Ascending aorta (tissue), 2 donors: ENCODE measurements at regions not wholly inside any gene's neighbourhood (a gene's known extent, or its start where the extent isn't known, plus 50 kb on each side); places are given as distances from the start of the nearest gene placed in this dataset.
A peak's percentile ranks its signal among the peaks of the same experiment; 100 is the strongest.

Experiments used
- DNase-seq, 2 donors: peaks; one replicate each; pipeline ENCODE4 v3.0.0-alpha.2; 2019; ENCODE audit warnings: low spot score in 2 of 2
- H3K27ac ChIP-seq, 2 donors: fragments of 200-600 bp; sonication (generic); one replicate each; pipeline ENCODE4 v1.5.1; 2016 to 2017; ENCODE audit warnings: mild to moderate bottlenecking in 1 of 2
- H3K27me3 ChIP-seq: fragments of 200-600 bp; sonication (generic); one replicate; pipeline ENCODE4 v1.5.1; 2017
- H3K36me3 ChIP-seq, 2 donors: fragments of 200-600 bp; sonication (generic); one replicate each; pipeline ENCODE4 v1.5.1; 2016
- H3K4me1 ChIP-seq, 2 donors: fragments of 200-600 bp; sonication (generic); one replicate each; pipeline ENCODE4 v1.5.1; 2016 to 2017; ENCODE audit warnings: mild to moderate bottlenecking in 1 of 2
- H3K4me3 ChIP-seq, 2 donors: fragments of 200-600 bp; sonication (generic); one replicate each; pipeline ENCODE4 v1.5.1; 2016 to 2017; ENCODE audit warnings: mild to moderate bottlenecking in 1 of 2
- H3K9me3 ChIP-seq, 2 donors: fragments of 200-600 bp; sonication (generic); one replicate each; pipeline ENCODE4 v1.5.1; 2016
- intact Hi-C: fragments of 100-400 bp; cut with DNase I; formaldehyde crosslinking; loops from one replicate; pipeline ENCODE4 v1.15.1; 2023
- TF ChIP-seq, protein P1 (sequence below), 3 experiments: fragments of 200-600 bp in 2 of 3; fragments of 450-650 bp in 1 of 3; sonication (generic) in 2 of 3; IDR thresholded peaks; one replicate each; pipeline ENCODE4 v1.5.1; 2016 to 2019; ENCODE audit warnings: antibody characterized with exemption in 3 of 3, mild to moderate bottlenecking in 1 of 3, moderate library complexity in 1 of 3

DNA sequence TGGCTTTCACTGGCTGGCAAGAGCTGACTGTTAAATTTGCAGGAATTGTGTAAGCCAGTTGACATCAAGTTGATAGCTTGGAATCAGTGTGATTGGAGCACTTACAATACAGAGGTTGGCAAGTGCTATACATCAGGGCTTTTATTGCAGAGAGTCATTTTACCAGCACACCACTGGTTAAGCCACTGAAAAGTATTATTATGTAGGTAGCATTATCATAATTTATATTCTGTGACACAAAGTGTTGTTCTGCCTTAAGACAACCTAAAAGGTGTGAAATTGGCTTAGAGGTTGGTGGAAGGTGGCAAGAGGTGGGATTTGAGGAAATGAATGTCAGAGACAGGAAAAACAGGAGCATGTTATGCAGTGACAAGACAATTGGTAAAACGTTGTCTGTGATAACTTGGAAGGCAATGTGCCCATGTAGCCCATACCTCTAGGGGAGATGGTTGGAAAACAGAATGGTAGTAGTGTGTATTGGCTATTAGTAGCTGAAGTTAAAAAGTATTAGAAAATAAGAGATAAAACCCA is 172.9 kb upstream of the PRICKLE1 start:
- no peak overlapping the region for H3K27ac ChIP-seq
- H3K4me1 ChIP-seq, result peaks cover 0 to 3% of the 10 kb centered on the region in 2 donors
- H3K9me3 ChIP-seq, result no peaks in the 10 kb centered on the region
- intact Hi-C loops, result no loop called here
- no peaks in the 10 kb centered on the region for H3K27me3 ChIP-seq
- H3K36me3 ChIP-seq, result no peaks in the 10 kb centered on the region
- H3K4me3 ChIP-seq, result no peak overlapping the region
- TF ChIP-seq, protein P1, sequence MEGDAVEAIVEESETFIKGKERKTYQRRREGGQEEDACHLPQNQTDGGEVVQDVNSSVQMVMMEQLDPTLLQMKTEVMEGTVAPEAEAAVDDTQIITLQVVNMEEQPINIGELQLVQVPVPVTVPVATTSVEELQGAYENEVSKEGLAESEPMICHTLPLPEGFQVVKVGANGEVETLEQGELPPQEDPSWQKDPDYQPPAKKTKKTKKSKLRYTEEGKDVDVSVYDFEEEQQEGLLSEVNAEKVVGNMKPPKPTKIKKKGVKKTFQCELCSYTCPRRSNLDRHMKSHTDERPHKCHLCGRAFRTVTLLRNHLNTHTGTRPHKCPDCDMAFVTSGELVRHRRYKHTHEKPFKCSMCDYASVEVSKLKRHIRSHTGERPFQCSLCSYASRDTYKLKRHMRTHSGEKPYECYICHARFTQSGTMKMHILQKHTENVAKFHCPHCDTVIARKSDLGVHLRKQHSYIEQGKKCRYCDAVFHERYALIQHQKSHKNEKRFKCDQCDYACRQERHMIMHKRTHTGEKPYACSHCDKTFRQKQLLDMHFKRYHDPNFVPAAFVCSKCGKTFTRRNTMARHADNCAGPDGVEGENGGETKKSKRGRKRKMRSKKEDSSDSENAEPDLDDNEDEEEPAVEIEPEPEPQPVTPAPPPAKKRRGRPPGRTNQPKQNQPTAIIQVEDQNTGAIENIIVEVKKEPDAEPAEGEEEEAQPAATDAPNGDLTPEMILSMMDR (IDR thresholded peaks at IDR 0.05), result no peak
- DNase-seq, result no peak

DNA sequence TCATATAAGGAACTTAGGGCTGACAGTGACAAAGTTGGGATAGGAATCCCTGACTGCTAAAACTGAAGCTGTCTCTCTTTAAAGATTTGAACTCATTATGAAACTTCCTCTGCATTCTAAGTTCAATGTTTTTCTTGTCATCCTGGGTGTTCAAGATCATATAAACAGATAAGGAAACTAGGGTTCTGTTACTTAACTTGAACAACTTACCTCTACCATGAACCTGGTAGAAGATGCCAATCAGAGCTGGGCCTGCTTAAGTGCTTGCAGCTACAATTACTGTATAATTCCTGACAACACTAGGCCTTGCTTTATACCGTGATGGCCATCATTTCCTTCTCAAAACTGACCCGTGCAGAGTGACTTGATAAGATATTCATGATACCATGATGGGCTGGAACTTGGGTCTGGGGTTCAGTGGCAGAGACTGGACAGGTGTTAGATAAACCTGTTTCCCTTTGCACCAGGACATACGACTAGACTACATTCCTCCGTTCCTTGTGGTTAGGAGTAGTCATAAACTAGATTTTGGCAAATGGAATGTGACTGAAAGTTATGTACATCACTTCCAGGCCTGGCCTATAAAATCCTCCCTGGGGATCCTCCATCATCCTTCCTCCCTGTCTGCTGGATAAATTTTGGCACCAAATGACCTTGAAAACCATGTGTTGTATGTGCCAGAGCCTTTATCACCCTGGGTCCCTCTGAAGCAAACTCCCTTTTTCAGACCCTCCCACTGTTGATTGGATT is 172.2 kb upstream of the PRICKLE1 start:
- Histone ChIP-seq H3K27ac (no peak overlapping the region), H3K9me3 (no peaks in the 10 kb centered on the region), H3K27me3 (no peaks in the 10 kb centered on the region), H3K36me3 (no peaks in the 10 kb centered on the region), H3K4me1 (peaks cover 0 to 3% of the 10 kb centered on the region in 2 donors), H3K4me3 (no peak overlapping the region)
- TF ChIP-seq, protein P1 (IDR thresholded peaks at IDR 0.05), result no peak
- intact Hi-C loops, result no loop called here
- no peak for DNase-seq

DNA sequence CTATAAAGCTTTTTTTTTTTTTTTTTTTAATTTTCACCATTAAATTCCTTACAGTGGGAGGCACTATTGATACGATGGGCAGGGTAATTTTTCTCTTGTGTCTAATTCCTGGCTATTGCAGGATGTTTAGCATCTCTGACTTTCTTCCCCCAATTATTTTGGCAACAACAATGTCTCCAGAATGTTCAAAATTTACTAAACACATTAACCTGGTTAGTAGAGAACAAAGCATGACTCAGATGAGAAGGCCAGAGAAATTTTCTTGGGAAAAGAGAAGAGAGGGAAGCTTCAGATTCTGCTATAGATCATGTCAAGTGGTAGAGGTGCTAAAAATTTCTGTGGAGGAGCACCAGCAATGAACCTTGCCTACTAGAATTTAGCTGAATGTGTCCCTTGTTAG is 171.5 kb upstream of the PRICKLE1 start:
- intact Hi-C loops, result no loop called here
- no peak overlapping the region for H3K27ac ChIP-seq
- TF ChIP-seq, protein P1 (IDR thresholded peaks at IDR 0.05), result no peak
- H3K36me3 ChIP-seq, result no peaks in the 10 kb centered on the region
- DNase-seq, result no peak
- peaks cover 0 to 3% of the 10 kb centered on the region in 2 donors for H3K4me1 ChIP-seq
- no peak overlapping the region for H3K4me3 ChIP-seq
- no peaks in the 10 kb centered on the region for H3K9me3 ChIP-seq
- no peaks in the 10 kb centered on the region for H3K27me3 ChIP-seq

DNA sequence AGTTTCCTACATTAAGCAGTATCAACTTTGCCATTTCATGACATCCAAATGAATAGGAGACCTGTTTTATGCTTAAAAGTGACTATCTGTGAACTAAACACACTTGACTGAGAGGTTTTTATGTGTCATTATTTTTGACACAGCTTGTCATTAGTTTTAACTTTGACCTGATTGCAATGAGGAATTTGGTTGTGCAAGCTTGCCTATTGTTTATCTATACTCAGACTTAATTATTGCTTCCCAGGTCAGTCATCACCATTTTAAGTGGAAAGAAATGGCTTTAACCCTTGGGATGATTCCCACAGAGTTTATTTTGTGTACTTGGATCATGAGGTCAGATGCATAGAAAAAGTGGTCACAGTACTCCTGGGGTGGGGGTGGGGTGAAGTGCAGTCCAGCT is 171.0 kb upstream of the PRICKLE1 start:
- intact Hi-C loops, result no loop called here
- no peak overlapping the region for H3K27ac ChIP-seq
- H3K36me3 ChIP-seq, result no peaks in the 10 kb centered on the region
- DNase-seq, result no peak
- H3K9me3 ChIP-seq, result no peaks in the 10 kb centered on the region
- H3K4me1 ChIP-seq, result peaks cover 0 to 3% of the 10 kb centered on the region in 2 donors
- TF ChIP-seq, protein P1 (IDR thresholded peaks at IDR 0.05), result no peak
- H3K27me3 ChIP-seq, result no peaks in the 10 kb centered on the region
- no peak overlapping the region for H3K4me3 ChIP-seq

DNA sequence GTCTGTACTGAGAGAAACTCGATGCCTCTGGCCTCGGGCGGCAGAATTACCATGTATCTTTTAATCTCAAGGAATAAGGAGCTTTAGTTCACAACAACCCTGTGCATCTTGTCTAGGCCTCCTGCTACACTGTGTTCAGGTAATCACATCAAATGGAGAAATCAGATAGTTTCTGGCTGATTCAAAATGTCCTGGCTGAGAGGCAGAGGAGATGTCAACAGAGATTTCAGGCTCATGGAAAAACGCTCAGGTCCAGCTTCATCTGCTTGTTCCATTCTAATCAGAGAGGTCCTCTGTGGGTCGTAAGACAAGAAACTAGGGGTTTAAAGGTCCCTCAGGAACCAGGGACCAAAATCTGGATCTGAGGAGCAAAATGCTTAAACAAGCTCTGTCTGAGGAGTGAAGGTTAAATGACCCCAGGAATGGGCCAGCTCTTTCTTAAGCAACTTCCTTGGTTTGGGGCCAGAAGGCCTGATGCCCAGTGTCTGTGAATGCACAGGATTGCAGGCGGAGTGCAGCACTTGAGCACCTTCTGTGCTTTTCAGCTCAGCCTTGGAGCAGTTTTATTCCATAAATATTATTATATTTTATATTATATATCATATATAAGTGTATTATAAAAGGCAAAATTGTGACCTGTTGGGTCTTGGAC is 170.2 kb upstream of the PRICKLE1 start:
- TF ChIP-seq, protein P1 (IDR thresholded peaks at IDR 0.05), result no peak

More for the DNA sequence above, 170.2 kb upstream of the PRICKLE1 start:
- H3K9me3 ChIP-seq, result no peaks in the 10 kb centered on the region
- peaks cover 0 to 3% of the 10 kb centered on the region in 2 donors for H3K4me1 ChIP-seq
- H3K27me3 ChIP-seq, result no peaks in the 10 kb centered on the region
- peak in 1 of 2 donors; percentile 77 for DNase-seq
- intact Hi-C loops, result no loop called here
- H3K4me3 ChIP-seq, result no peak overlapping the region
- no peaks in the 10 kb centered on the region for H3K36me3 ChIP-seq
- H3K27ac ChIP-seq, result no peak overlapping the region
